SK-N-SH (cell line): ENCODE measurements at regions not wholly inside any gene's neighbourhood (a gene's known extent, or its start where the extent isn't known, plus 50 kb on each side); places are given as distances from the start of the nearest gene placed in this dataset.
A peak's percentile ranks its signal among the peaks of the same experiment; 100 is the strongest.

Experiments used
- CTCF ChIA-PET: fragments of 300-600, 350-600 bp; formaldehyde crosslinking; extraction: SDS; loops from one replicate; lab custom pipeline; 2021; lab: Yijun Ruan, JAX
- POLR2A ChIA-PET: fragments of 350-600 bp; sonication (Branson Sonifier 250); formaldehyde crosslinking; extraction: SDS; loops from one replicate; lab custom pipeline; 2020; ENCODE audit warnings: antibody characterized with exemption, inconsistent platforms; lab: Yijun Ruan, JAX
- DNase-seq: peaks from one replicate; pipeline ENCODE4 v3.0.0; 2012
- H2AFZ ChIP-seq: fragments of 200-600 bp; sonication (generic); 2 replicates; pipeline ENCODE4 v1.8.1; 2016; ENCODE audit warnings: antibody characterized with exemption, mild to moderate bottlenecking, low read depth
- H3F3A ChIP-seq: fragments of 200-600 bp; sonication (generic); replicated peaks from 2 replicates; pipeline ENCODE3; 2016; ENCODE audit warnings: antibody characterized with exemption, mild to moderate bottlenecking; ENCODE audit not compliant: insufficient read depth
- H3K27ac ChIP-seq, 2 experiments: fragments of 200-500 bp in 1 of 2; fragments of 200-600 bp in 1 of 2; sonication (Bioruptor generic) in 1 of 2; sonication (generic), shearing (Covaris generic) in 1 of 2; 2 replicates each; pipeline versions ENCODE4 v1.5.1 to v1.6.1; 2014 to 2016; ENCODE audit warnings: low read depth in 2 of 2, inconsistent platforms in 1 of 2, low read length in 1 of 2, mild to moderate bottlenecking in 1 of 2, mixed read lengths in 1 of 2
- H3K27me3 ChIP-seq: fragments of 200-600 bp; sonication (generic), shearing (Covaris generic); 2 replicates; pipeline ENCODE4 v1.6.1; 2016; ENCODE audit warnings: mixed run types; ENCODE audit not compliant: insufficient read depth
- H3K36me3 ChIP-seq, 2 experiments: fragments of 200-500 bp in 1 of 2; fragments of 200-600 bp in 1 of 2; sonication (Bioruptor generic) in 1 of 2; sonication (generic) in 1 of 2; replicated peaks in 1 of 2; 2 replicates each; pipeline versions ENCODE3 to v1.5.1; 2014 to 2016; ENCODE audit warnings: low read length in 1 of 2, mild to moderate bottlenecking in 1 of 2; ENCODE audit not compliant: insufficient read depth in 2 of 2, control insufficient read depth in 1 of 2
- H3K4me1 ChIP-seq, 2 experiments: fragments of 200-500 bp in 1 of 2; fragments of 200-600 bp in 1 of 2; sonication (Bioruptor generic) in 1 of 2; sonication (generic), shearing (Covaris generic) in 1 of 2; 2 replicates each; pipeline versions ENCODE4 v1.5.1 to v1.6.1; 2014 to 2016; ENCODE audit warnings: low read depth in 1 of 2, low read length in 1 of 2, mixed run types in 1 of 2; ENCODE audit not compliant: insufficient read depth in 2 of 2, control insufficient read depth in 1 of 2
- H3K4me2 ChIP-seq: fragments of 200-600 bp; sonication (generic), shearing (Covaris generic); 2 replicates; pipeline ENCODE4 v1.6.1; 2017; ENCODE audit warnings: mixed run types
- H3K4me3 ChIP-seq, 2 experiments: fragments of 200-500 bp in 1 of 2; fragments of 200-600 bp in 1 of 2; sonication (Bioruptor generic) in 1 of 2; sonication (generic), shearing (Covaris generic) in 1 of 2; 2 replicates each; pipeline versions ENCODE4 v1.5.1 to v1.8.1; 2014 to 2016; ENCODE audit warnings: low read depth in 2 of 2, inconsistent platforms in 1 of 2, low read length in 1 of 2, mild to moderate bottlenecking in 1 of 2, mixed read lengths in 1 of 2, moderate library complexity in 1 of 2
- H3K79me2 ChIP-seq: fragments of 200-600 bp; sonication (generic); 2 replicates; pipeline ENCODE4 v1.8.1; 2017; ENCODE audit warnings: mild to moderate bottlenecking; ENCODE audit not compliant: insufficient read depth
- H3K9ac ChIP-seq: fragments of 200-600 bp; sonication (generic); 2 replicates; pipeline ENCODE4 v1.6.1; 2017; ENCODE audit warnings: mixed run types
- H3K9me2 ChIP-seq: fragments of 200-600 bp; sonication (generic); 2 replicates; pipeline ENCODE4 v1.6.1; 2017; ENCODE audit warnings: mixed run types
- H3K9me3 ChIP-seq: fragments of 200-600 bp; sonication (generic); 2 replicates; pipeline ENCODE4 v1.6.1; 2017; ENCODE audit warnings: mixed run types, mild to moderate bottlenecking, moderate library complexity
- H4K20me1 ChIP-seq: fragments of 200-600 bp; sonication (generic); 2 replicates; pipeline ENCODE4 v1.6.1; 2017; ENCODE audit warnings: mild to moderate bottlenecking, mixed run types; ENCODE audit not compliant: insufficient read depth
- FOSL2 ChIP-seq: IDR thresholded peaks from 2 replicates; pipeline ENCODE4 v1.4.0; 2012; ENCODE audit warnings: low read depth, mild to moderate bottlenecking, moderate library complexity, borderline replicate concordance
- FOXM1 ChIP-seq: IDR thresholded peaks from 2 replicates; pipeline ENCODE4 v1.4.0; 2012; ENCODE audit warnings: low read depth, mild to moderate bottlenecking
- GATA2 ChIP-seq: sonication (generic); formaldehyde crosslinking; IDR thresholded peaks from 2 replicates; pipeline ENCODE4 v1.5.0; 2020; ENCODE audit warnings: mild to moderate bottlenecking, missing genetic modification reagents
- JUND ChIP-seq: IDR thresholded peaks from 2 replicates; pipeline ENCODE4 v1.4.0; 2012
- MAX ChIP-seq: IDR thresholded peaks from 2 replicates; pipeline ENCODE4 v1.4.0; 2012; ENCODE audit warnings: low read depth
- NFIC ChIP-seq: IDR thresholded peaks from 2 replicates; pipeline ENCODE4 v1.4.0; 2012; ENCODE audit warnings: borderline replicate concordance
- PBX3 ChIP-seq: IDR thresholded peaks from 2 replicates; pipeline ENCODE4; 2012
- RFX5 ChIP-seq: IDR thresholded peaks from 2 replicates; pipeline ENCODE4 v1.6.1; 2012; ENCODE audit warnings: mild to moderate bottlenecking, improper control_type of control experiment, low read length
- RXRA ChIP-seq: IDR thresholded peaks from 2 replicates; pipeline ENCODE4 v1.4.0; 2012; ENCODE audit warnings: low read depth, mild to moderate bottlenecking, borderline replicate concordance
- SIN3A ChIP-seq: IDR thresholded peaks from 2 replicates; pipeline ENCODE4 v1.6.1; 2012; ENCODE audit warnings: low read depth, mild to moderate bottlenecking, low read length, moderate library complexity, borderline replicate concordance
- SMC3 ChIP-seq: IDR thresholded peaks from 2 replicates; pipeline ENCODE4 v1.6.1; 2012; ENCODE audit warnings: low read depth, low read length, improper control_type of control experiment
- TCF12 ChIP-seq: IDR thresholded peaks from 2 replicates; pipeline ENCODE4 v1.4.0; 2012
- TEAD4 ChIP-seq: IDR thresholded peaks from 2 replicates; pipeline ENCODE4 v1.4.0; 2012; ENCODE audit warnings: mild to moderate bottlenecking, borderline replicate concordance; ENCODE audit not compliant: insufficient read depth
- WGBS: methylation state at CpG from one replicate; pipeline ENCODE4 v1.1.6; 2017; ENCODE audit warnings: low lambda C conversion rate; 5-methylcytosine and 5-hydroxymethylcytosine counted together
- TF ChIP-seq, protein P1 (sequence below): fragments of 150-350 bp; IDR thresholded peaks from 2 replicates; pipeline ENCODE4 v1.6.1; 2017; ENCODE audit warnings: antibody characterized with exemption, low read length, low read depth, borderline replicate concordance
- TF ChIP-seq, protein P2 (sequence below): IDR thresholded peaks from 2 replicates; pipeline ENCODE4 v1.4.0; 2012; ENCODE audit warnings: low read depth, borderline replicate concordance

DNA sequence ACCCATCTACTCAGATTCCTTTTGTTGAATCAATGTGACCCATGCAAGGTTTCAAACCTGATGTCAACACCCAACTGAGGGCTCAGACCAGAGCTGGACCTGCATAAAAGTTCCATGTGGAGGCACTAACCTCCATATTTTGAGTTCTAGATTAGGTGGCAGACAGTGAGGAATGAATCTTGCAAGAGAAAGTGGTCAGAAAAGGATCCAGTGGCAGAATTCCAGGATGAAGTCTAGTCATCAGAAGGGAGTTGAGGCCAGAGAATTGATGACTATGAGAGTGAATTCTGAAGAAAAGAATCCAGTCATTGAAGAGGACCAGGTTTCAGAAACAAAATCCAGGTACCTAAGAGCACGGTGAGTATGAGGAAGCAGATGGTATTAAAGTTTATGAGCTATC lies 205.1 kb upstream of the RGMB start:
- WGBS, result 88% methylated on average over 1 of the region's 1 CpG

DNA sequence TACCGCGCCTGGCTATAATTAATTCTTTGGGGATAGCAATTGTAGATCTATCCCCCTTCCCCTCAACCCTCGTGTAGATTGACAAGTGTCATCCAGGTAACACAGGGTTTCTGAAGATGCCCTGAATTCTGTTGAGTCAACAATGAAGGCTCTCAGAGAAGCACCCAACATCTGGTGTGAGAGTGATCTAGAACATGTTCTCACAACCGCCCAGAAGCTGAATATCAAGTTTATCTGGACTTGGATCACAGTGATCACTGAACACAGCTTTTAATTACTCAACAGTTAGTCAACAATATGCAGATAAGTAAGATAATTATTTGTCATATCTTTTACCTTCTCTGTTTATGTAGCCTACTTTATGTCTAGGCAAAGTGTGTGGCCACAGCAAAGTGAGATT lies 204.2 kb upstream of the RGMB start:
- Histone ChIP-seq H3K9me2 (no peaks in the 10 kb centered on the region), H3F3A (peaks cover 3% of the 10 kb centered on the region), H4K20me1 (no peaks in the 10 kb centered on the region), H3K4me2 (no peak overlapping the region), H3K4me1 (peaks cover 0 to 15% of the 10 kb centered on the region in 2 experiments; a peak in 2 of 4 replicates), H3K4me3 (no peak overlapping the region), H3K9me3 (no peaks in the 10 kb centered on the region), H3K27me3 (no peaks in the 10 kb centered on the region), H2AFZ (no peak overlapping the region), H3K27ac (no peak overlapping the region), H3K36me3 (no peaks in the 10 kb centered on the region), H3K79me2 (no peaks in the 10 kb centered on the region), H3K9ac (no peak overlapping the region)
- DNase-seq, result no peak
- TF ChIP-seq RXRA (no peak), NFIC (no peak), FOXM1 (no peak), SIN3A (no peak), JUND (no peak), RFX5 (no peak)
- TF ChIP-seq, protein P1, sequence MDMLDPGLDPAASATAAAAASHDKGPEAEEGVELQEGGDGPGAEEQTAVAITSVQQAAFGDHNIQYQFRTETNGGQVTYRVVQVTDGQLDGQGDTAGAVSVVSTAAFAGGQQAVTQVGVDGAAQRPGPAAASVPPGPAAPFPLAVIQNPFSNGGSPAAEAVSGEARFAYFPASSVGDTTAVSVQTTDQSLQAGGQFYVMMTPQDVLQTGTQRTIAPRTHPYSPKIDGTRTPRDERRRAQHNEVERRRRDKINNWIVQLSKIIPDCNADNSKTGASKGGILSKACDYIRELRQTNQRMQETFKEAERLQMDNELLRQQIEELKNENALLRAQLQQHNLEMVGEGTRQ, result no peak
- TF ChIP-seq, protein P2, sequence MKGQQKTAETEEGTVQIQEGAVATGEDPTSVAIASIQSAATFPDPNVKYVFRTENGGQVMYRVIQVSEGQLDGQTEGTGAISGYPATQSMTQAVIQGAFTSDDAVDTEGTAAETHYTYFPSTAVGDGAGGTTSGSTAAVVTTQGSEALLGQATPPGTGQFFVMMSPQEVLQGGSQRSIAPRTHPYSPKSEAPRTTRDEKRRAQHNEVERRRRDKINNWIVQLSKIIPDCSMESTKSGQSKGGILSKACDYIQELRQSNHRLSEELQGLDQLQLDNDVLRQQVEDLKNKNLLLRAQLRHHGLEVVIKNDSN, result no peak
- WGBS, result 86% methylated on average over 4 of the region's 4 CpGs
- ChIA-PET POLR2A (no interaction called here), CTCF (no interaction called here)

More for the DNA sequence above, 205.1 kb upstream of the RGMB start:
- H3K4me2 ChIP-seq, result no peak overlapping the region
- H3K9me3 ChIP-seq, result no peaks in the 10 kb centered on the region
- H3F3A ChIP-seq, result peaks cover 3% of the 10 kb centered on the region
- H3K27ac ChIP-seq, result no peak overlapping the region
- CTCF ChIA-PET, result interaction anchor here (0.6 kb wide), 1 partner anchor 1440 kb away, joined by 3 read pairs; no protein-coding TSS in a partner anchor
- H3K4me3 ChIP-seq, result no peak overlapping the region
- no peak for TF ChIP-seq MAX
- no peak for TF ChIP-seq GATA2 (CRISPR knock-in tag)
- POLR2A ChIA-PET, result no interaction called here
- H3K27me3 ChIP-seq, result no peaks in the 10 kb centered on the region
- H3K9ac ChIP-seq, result no peak overlapping the region
- no peaks in the 10 kb centered on the region for H3K9me2 ChIP-seq
- no peaks in the 10 kb centered on the region for H3K36me3 ChIP-seq
- no peak overlapping the region for H2AFZ ChIP-seq
- peaks cover 2 to 15% of the 10 kb centered on the region in 2 experiments; a peak in 3 of 4 replicates for H3K4me1 ChIP-seq
- DNase-seq, result no peak
- no peaks in the 10 kb centered on the region for H4K20me1 ChIP-seq
- no peaks in the 10 kb centered on the region for H3K79me2 ChIP-seq

GRCh38 chr5:98570010-98570409 lies 203.5 kb upstream of the RGMB start:
- 19% methylated on average over 1 of the region's 1 CpG for WGBS
- Histone ChIP-seq H3K9ac (no peak overlapping the region), H3K4me2 (no peak overlapping the region), H3K9me2 (no peaks in the 10 kb centered on the region), H3K4me1 (peaks cover 0 to 15% of the 10 kb centered on the region in 2 experiments; a peak in 2 of 4 replicates), H3K4me3 (no peak overlapping the region), H3K36me3 (no peaks in the 10 kb centered on the region), H4K20me1 (no peaks in the 10 kb centered on the region), H2AFZ (no peak overlapping the region), H3F3A (peaks cover 3% of the 10 kb centered on the region), H3K79me2 (no peaks in the 10 kb centered on the region), H3K27me3 (no peaks in the 10 kb centered on the region), H3K27ac (no peak overlapping the region), H3K9me3 (no peaks in the 10 kb centered on the region)
- TF ChIP-seq JUND (peak; percentile 48), SMC3 (no peak), TCF12 (peak; percentile 43; the same call in 1 of the 2 replicates), FOSL2 (peak; percentile 25; the same call in 1 of the 2 replicates), TEAD4 (no peak), PBX3 (peak; percentile 56; the same call in 1 of the 2 replicates)
- ChIA-PET POLR2A (no interaction called here), CTCF (interaction anchor here (1.1 kb wide), 1 partner anchor 10 kb away, joined by 3 read pairs; no protein-coding TSS in a partner anchor)
- no peak for DNase-seq
